GM10266 (cell line): ENCODE measurements at regions not wholly inside any gene's neighbourhood (a gene's known extent, or its start where the extent isn't known, plus 50 kb on each side); places are given as distances from the start of the nearest gene placed in this dataset.
"Not testable (repeated sequence)": the region's sequence is repeated elsewhere in the genome, so short reads cannot be mapped to it uniquely, and the experiment has no call there.

Experiments used
- DNase-seq: peaks from one replicate; pipeline ENCODE4 v3.0.0; 2012; ENCODE audit errors: extremely low spot score
- TF ChIP-seq, protein P1 (sequence below): IDR thresholded peaks from 2 replicates; pipeline ENCODE4 v1.5.1; 2012; ENCODE audit warnings: mild to moderate bottlenecking, low read depth; ENCODE audit not compliant: control insufficient read depth, insufficient read depth; ENCODE audit errors: missing control alignments

DNA sequence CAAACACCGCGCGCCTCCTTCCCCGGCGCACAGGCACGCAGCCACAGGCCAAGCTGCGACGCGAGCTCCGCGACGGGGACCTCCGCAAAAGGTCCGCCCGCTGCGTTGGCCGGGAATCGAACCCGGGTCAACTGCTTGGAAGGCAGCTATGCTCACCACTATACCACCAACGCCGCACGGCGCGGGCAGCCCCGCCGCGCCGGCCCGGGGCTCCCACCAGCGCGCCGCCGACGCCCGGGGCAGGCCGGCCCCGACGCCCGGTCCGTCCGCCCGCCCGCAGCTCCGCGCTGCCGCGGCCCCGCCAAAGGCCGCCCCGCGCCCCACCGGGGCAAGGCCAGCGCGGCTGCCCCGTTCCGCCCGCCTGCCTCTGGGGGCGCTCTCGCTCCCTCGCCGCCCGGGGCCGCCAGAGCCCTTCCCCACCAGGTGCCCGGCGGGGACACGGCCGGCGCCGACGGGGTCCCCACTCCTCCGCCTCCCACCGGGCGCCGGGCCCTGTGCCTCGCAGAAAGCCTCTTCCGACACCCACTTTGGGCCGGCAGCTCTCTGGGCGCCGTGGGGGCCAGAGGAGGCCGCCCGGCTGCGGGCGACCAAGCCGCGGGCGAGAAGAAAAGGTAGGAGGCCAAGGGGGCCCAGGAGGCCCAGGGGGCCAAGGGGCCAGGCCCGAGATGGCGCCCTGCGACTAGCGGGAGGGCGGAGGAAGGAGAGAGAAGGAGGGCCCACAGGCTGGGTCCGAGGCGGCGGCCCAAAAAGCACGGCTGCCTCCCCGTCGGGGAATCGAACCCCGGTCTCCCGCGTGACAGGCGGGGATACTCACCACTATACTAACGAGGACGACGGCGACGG, 50.2 kb upstream of the FCGR2A start:
- not testable (repeated sequence) for DNase-seq

GRCh38 chr1:161453950-161454864, 51.0 kb upstream of the FCGR2A start:
- DNase-seq: not testable (repeated sequence)

DNA sequence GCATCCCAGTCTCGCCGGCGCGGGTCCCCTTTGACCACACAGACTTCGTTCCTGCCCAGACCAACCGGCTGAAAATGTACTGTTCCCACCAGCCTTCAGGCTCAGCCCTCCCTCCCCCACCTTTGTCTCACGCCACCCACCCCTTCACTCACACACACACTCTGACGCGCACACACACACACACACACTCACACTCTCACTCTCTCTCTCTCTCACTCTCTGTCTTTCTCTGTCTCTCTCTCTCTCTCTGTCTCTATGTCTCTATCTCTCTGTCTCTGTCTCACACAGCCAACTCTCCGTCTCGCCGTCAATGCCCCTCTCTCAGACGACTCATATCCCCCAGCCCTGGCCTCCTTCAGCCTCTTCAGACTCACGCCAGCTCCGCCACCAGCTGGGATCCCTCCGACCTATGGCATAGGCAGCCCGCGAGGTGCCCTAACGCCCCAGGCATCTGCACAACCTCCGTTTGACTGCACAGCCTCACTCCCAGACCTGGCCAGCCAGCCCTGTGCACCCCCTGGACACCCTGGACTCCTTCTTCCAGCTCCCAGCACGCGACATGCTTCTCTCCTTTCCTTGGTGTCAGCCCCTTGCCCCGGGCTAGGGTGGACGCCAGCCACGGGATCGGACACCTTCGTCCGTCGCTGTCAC, 53.4 kb upstream of the FCGR2A start:
- not testable (repeated sequence) for DNase-seq

GRCh38 chr1:161447760-161448332, 57.4 kb upstream of the FCGR2A start:
- DNase-seq: not testable (repeated sequence)

DNA sequence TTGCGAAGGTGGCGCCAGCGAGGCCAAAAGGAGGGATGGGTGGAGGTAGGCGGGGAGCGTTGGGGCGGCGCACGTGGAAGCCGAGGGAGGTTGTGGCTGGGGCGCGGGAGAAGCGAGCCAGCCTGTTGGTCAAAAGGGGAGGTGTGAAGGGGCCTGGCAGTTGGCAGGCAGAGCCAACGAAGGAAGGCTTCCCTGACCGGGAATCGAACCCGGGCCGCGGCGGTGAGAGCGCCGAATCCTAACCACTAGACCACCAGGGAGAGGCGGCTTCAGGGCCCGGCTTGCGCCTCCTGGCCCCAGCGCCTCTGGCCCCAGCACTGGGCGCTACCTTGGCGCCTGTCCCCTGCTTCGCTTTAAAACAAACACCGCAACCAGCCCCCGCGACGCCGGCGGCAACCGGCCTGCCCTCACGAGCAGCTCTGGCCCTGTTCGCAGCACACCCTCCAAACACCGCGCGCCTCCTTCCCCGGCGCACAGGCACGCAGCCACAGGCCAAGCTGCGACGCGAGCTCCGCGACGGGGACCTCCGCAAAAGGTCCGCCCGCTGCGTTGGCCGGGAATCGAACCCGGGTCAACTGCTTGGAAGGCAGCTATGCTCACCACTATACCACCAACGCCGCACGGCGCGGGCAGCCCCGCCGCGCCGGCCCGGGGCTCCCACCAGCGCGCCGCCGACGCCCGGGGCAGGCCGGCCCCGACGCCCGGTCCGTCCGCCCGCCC, 58.1 kb upstream of the FCGR2A start:
- not testable (repeated sequence) for DNase-seq

GRCh38 chr1:161444725-161445124, 60.5 kb upstream of the FCGR2A start:
- not testable (repeated sequence) for DNase-seq

- not testable (repeated sequence) for DNase-seq
These were observed 61.0 kb upstream of the FCGR2A start for GRCh38 chr1:161444255-161444654.

GRCh38 chr1:161440312-161440894, 64.9 kb upstream of the FCGR2A start:
- peak; percentile 94 for DNase-seq
- TF ChIP-seq, protein P1, sequence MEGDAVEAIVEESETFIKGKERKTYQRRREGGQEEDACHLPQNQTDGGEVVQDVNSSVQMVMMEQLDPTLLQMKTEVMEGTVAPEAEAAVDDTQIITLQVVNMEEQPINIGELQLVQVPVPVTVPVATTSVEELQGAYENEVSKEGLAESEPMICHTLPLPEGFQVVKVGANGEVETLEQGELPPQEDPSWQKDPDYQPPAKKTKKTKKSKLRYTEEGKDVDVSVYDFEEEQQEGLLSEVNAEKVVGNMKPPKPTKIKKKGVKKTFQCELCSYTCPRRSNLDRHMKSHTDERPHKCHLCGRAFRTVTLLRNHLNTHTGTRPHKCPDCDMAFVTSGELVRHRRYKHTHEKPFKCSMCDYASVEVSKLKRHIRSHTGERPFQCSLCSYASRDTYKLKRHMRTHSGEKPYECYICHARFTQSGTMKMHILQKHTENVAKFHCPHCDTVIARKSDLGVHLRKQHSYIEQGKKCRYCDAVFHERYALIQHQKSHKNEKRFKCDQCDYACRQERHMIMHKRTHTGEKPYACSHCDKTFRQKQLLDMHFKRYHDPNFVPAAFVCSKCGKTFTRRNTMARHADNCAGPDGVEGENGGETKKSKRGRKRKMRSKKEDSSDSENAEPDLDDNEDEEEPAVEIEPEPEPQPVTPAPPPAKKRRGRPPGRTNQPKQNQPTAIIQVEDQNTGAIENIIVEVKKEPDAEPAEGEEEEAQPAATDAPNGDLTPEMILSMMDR: peak; percentile 87

GRCh38 chr1:161439280-161440232, 65.7 kb upstream of the FCGR2A start:
- TF ChIP-seq, protein P1: no peak
- peak; percentile 56 for DNase-seq

- DNase-seq: not testable (repeated sequence)
These were observed 65.5 kb upstream of the CFAP126 start for GRCh38 chr1:161433191-161433590.
